ENCODE measurements at regions not wholly inside any gene's neighbourhood (a gene's known extent, or its start where the extent isn't known, plus 50 kb on each side); places are given as distances from the start of the nearest gene placed in this dataset.
"Not testable (repeated sequence)": the region's sequence is repeated elsewhere in the genome, so short reads cannot be mapped to it uniquely, and the experiment has no call there.

DNA sequence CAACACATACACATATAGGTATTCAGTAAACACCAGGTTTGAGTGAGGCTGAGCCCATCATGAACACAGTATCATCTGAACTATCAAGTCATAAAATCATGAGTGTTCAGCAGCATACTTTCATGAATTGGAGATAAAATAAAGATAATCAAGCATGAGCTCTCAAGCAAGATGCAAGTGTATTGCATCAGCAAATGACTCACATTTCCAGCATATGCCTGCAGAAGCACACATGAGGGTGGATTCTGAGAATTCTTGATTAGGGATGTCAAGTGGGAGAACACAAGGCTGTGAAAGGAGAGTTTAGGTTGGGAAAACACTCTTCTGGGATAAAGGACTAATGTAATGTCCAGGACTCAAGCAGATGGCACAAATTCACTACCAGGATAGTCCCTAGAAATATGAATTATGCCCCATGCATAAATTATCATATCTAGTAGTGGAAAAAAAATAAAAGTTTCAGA lies 299.2 kb downstream of the SRGAP2C start:
- no peak overlapping the region for H3K9ac ChIP-seq (ENCODE audit: insufficient read length, low read depth)
- DNase-seq (ENCODE audit: low read depth, low spot score) = no peak

DNA sequence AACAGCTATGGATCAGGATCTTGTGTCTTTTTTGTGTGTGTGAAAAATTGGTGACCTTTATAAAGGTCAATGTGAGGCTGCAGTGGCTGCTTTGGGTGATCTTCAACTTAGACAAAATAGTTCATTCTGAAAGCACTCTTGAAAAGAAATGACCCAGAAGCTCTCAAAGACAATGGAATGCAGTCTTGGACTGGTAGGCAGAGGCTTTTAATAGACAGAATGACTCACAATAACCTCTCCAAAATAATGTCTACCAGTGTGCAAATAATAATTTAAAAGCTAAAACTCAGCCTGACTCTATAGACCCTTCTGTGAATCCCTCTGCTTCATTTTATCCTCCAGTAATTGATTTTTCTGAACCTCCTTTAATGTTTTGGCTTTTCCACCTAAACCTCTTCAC lies 310.0 kb downstream of the SRGAP2C start:
- H3K36me3 ChIP-seq (ENCODE audit: insufficient read depth, insufficient read length, low read length); H3K27me3 ChIP-seq (ENCODE audit: insufficient read depth, insufficient read length); DNase-seq (ENCODE audit: low read depth, low spot score); H3K4me3 ChIP-seq (ENCODE audit: insufficient read length, low read depth); H3K9ac ChIP-seq (ENCODE audit: insufficient read length, low read depth); H3K4me1 ChIP-seq (ENCODE audit: insufficient read depth, insufficient read length); H3K9me3 ChIP-seq (ENCODE audit: insufficient read depth, low read length): not testable (repeated sequence)

More for the DNA sequence above, 299.2 kb downstream of the SRGAP2C start:
- Histone ChIP-seq H3K4me1 (ENCODE audit: insufficient read depth, insufficient read length) (no peaks in the 10 kb centered on the region), H3K4me3 (ENCODE audit: insufficient read length, low read depth) (no peak overlapping the region), H3K9me3 (ENCODE audit: insufficient read depth, low read length) (0 out of 2 replicates have a peak, but pooled peaks cover 9% of the 10 kb centered on the region), H3K27me3 (ENCODE audit: insufficient read depth, insufficient read length) (no peaks in the 10 kb centered on the region), H3K36me3 (ENCODE audit: insufficient read depth, insufficient read length, low read length) (no peaks in the 10 kb centered on the region)
- TF ChIP-seq ZNF274 (IDR thresholded peaks at IDR 0.05; ENCODE audit: low read depth, low read length) = no peak
- TF ChIP-seq SUZ12 (IDR thresholded peaks at IDR 0.05; ENCODE audit: extremely low read depth, insufficient read depth, insufficient read length) = no peak
- no peak for TF ChIP-seq YY1 (IDR thresholded peaks at IDR 0.05; ENCODE audit: insufficient read depth, insufficient read length)

DNA sequence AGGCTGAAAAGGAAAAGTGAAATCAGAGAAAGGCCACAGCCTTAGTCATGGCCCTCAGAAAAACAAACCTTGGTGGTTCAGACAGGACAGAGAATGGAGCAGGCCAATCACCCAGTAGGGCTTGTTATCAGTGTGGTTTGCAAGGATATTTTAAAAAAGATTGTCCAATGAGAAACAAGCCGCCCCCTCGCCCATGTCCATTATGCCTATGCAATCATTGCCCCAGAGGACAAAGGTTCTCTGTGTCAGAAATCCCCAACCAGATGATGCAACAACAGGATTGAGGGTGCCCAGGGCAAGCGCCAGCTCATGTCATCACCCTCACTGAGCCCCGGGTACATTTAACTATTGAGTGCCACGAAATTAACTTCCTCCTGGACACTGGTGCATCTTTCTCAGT lies 326.7 kb downstream of the SRGAP2C start:
- DNase-seq (ENCODE audit: low read depth, low spot score); H3K4me1 ChIP-seq (ENCODE audit: insufficient read depth, insufficient read length); H3K4me3 ChIP-seq (ENCODE audit: insufficient read length, low read depth); H3K9ac ChIP-seq (ENCODE audit: insufficient read length, low read depth); H3K36me3 ChIP-seq (ENCODE audit: insufficient read depth, insufficient read length, low read length); H3K27me3 ChIP-seq (ENCODE audit: insufficient read depth, insufficient read length): not testable (repeated sequence)
- H3K9me3 ChIP-seq (ENCODE audit: insufficient read depth, low read length) = peaks cover 25% of the 10 kb centered on the region

DNA sequence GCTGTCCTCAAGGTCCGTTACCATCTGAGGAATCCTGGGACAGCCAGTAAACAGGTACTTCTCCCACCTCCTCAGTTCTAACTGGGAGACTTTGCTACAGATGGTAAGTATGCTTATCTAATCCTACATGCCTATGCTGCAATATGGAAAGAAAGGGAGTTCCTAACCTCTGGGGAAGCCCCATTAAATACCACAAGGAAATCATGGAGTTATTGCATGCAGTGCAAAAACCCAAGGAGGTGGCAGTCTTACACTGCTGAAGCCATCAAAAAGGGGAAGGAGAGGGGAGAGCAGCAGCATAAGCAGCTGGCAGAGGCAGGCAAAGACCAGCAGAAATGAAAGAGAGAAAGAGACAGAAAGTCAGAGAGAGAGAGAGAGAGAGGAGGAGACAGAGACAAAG lies 327.1 kb downstream of the SRGAP2C start:
- not testable (repeated sequence) for H3K9ac ChIP-seq (ENCODE audit: insufficient read length, low read depth)

DNA sequence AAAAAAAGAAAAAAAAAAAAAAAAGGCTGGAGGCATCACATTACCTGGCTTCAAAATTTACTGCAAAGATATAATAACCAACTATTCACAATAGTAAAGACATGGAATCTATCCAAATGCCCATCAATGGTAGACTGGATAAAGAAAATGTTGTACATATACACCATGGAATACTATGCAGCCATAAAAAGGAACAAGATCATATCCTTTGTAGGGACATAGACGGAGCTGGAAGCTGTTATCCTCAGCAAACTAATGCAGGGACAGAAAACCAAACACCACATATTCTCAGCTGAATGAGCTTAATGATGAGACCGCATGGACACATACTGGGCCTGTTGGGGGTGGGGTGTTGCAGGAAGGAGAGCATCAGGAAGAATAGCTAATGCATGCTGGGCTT lies 330.5 kb downstream of the SRGAP2C start:
- Histone ChIP-seq H3K9me3 (ENCODE audit: insufficient read depth, low read length) (peaks cover 11% of the 10 kb centered on the region; the same call in 1 of the 2 replicates), H3K36me3 (ENCODE audit: insufficient read depth, insufficient read length, low read length) (no peaks in the 10 kb centered on the region), H3K9ac (ENCODE audit: insufficient read length, low read depth) (no peak overlapping the region), H3K4me3 (ENCODE audit: insufficient read length, low read depth) (no peak overlapping the region), H3K27me3 (ENCODE audit: insufficient read depth, insufficient read length) (no peaks in the 10 kb centered on the region), H3K4me1 (ENCODE audit: insufficient read depth, insufficient read length) (no peaks in the 10 kb centered on the region)
- TF ChIP-seq ZNF274 (IDR thresholded peaks at IDR 0.05; ENCODE audit: low read depth, low read length) = no peak
- TF ChIP-seq SUZ12 (IDR thresholded peaks at IDR 0.05; ENCODE audit: extremely low read depth, insufficient read depth, insufficient read length) = no peak
- TF ChIP-seq YY1 (IDR thresholded peaks at IDR 0.05; ENCODE audit: insufficient read depth, insufficient read length) = no peak
- DNase-seq (ENCODE audit: low read depth, low spot score) = no peak

More for the DNA sequence above, 327.1 kb downstream of the SRGAP2C start:
- not testable (repeated sequence) for H3K36me3 ChIP-seq (ENCODE audit: insufficient read depth, insufficient read length, low read length); DNase-seq (ENCODE audit: low read depth, low spot score); H3K27me3 ChIP-seq (ENCODE audit: insufficient read depth, insufficient read length); H3K4me3 ChIP-seq (ENCODE audit: insufficient read length, low read depth); H3K4me1 ChIP-seq (ENCODE audit: insufficient read depth, insufficient read length)
- H3K9me3 ChIP-seq (ENCODE audit: insufficient read depth, low read length) = peaks cover 25% of the 10 kb centered on the region

DNA sequence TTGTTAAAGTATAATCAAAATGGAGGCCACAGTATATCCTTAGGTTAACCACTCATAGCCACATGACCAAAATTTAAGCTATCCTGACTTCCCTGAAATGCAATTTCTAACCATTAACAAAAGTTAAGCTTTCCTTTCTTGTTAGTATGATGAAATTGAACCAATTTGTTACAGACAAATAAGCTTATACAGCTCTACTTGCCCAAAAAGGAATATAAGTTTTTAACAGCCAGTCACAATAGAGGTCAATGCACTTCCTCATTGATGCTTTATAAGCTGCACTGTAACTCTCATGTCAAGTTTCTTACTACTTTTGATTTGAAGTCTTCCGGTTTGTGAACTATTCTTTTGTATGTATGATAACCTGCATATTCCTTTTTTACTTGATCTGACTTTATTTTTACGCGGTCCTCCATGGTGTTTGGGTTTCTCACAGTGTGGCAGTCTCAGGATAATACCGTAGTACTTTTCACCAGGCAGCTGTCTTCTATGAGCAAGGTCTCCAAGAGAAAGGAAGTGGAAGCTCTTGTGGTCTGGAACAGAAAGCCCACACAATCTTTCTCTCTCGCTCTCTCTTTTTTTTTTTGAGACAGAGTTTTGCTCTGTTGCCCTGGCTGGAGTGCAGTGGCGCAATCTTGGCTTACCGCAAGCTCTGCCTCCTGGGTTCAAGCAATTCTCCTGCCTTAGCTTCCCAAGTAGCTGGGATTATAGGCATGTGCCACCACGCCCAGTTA lies 331.6 kb downstream of the SRGAP2C start:
- Histone ChIP-seq H3K9ac (ENCODE audit: insufficient read length, low read depth) (no peak overlapping the region), H3K4me3 (ENCODE audit: insufficient read length, low read depth) (no peak overlapping the region), H3K36me3 (ENCODE audit: insufficient read depth, insufficient read length, low read length) (no peaks in the 10 kb centered on the region), H3K27me3 (ENCODE audit: insufficient read depth, insufficient read length) (no peaks in the 10 kb centered on the region), H3K9me3 (ENCODE audit: insufficient read depth, low read length) (peaks cover 9% of the 10 kb centered on the region; the same call in 1 of the 2 replicates), H3K4me1 (ENCODE audit: insufficient read depth, insufficient read length) (no peaks in the 10 kb centered on the region)
- DNase-seq (ENCODE audit: low read depth, low spot score) = no peak
- TF ChIP-seq YY1 (IDR thresholded peaks at IDR 0.05; ENCODE audit: insufficient read depth, insufficient read length) = no peak
- no peak for TF ChIP-seq ZNF274 (IDR thresholded peaks at IDR 0.05; ENCODE audit: low read depth, low read length)
- no peak for TF ChIP-seq SUZ12 (IDR thresholded peaks at IDR 0.05; ENCODE audit: extremely low read depth, insufficient read depth, insufficient read length)

DNA sequence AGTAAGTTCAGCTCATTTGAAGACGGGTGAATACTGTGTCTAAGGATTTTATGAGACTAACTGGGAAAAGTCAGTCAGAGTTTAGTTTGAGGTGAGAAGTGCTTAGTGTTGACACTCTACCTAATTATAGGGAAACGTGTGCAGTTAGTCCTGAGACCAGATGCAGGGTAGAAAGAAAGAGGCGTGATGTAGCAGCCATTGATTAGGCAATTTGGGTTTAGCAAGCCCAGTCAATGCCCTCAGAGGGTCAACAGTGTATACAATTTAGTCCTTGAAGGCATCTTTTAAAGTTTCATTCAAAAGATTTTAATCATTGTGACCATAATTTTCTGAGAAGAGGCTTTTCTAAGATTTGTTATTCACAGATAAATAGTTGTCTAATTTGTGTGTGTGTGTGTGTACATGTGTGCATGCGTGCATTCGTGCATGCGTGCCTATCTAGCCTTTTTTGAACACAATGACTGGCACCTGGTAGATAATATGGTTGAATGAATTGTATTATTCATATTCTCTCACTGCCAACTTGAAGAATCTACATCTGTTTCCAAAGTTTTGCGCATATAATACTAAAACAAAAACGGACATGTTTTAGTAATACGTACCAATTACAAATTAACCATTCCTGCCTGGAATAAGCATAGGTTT lies 332.9 kb downstream of the SRGAP2C start:
- Histone ChIP-seq H3K9ac (ENCODE audit: insufficient read length, low read depth) (peak overlapping the region; percentile 84), H3K27me3 (ENCODE audit: insufficient read depth, insufficient read length) (no peaks in the 10 kb centered on the region), H3K4me1 (ENCODE audit: insufficient read depth, insufficient read length) (no peaks in the 10 kb centered on the region), H3K4me3 (ENCODE audit: insufficient read length, low read depth) (no peak overlapping the region), H3K9me3 (ENCODE audit: insufficient read depth, low read length) (peaks cover 9% of the 10 kb centered on the region; the same call in 1 of the 2 replicates), H3K36me3 (ENCODE audit: insufficient read depth, insufficient read length, low read length) (no peaks in the 10 kb centered on the region)
- no peak for TF ChIP-seq ZNF274 (IDR thresholded peaks at IDR 0.05; ENCODE audit: low read depth, low read length)
- no peak for TF ChIP-seq YY1 (IDR thresholded peaks at IDR 0.05; ENCODE audit: insufficient read depth, insufficient read length)
- no peak for TF ChIP-seq SUZ12 (IDR thresholded peaks at IDR 0.05; ENCODE audit: extremely low read depth, insufficient read depth, insufficient read length)
- DNase-seq (ENCODE audit: low read depth, low spot score) = no peak
